Smooth muscle cell (in vitro differentiated cells): ENCODE measurements at regions not wholly inside any gene's neighbourhood (a gene's known extent, or its start where the extent isn't known, plus 50 kb on each side); places are given as distances from the start of the nearest gene placed in this dataset.

Experiments
- DNase-seq: peaks from one replicate; lab custom pipeline; 2025; ENCODE audit not compliant: unreplicated experiment; lab: John Stamatoyannopoulos, UW
- H2AFZ ChIP-seq: fragments of 200-600 bp; sonication (generic); 2 replicates; pipeline ENCODE4 v1.6.0; 2016; ENCODE audit warnings: antibody characterized with exemption, low read depth, mild to moderate bottlenecking
- H3F3A ChIP-seq: fragments of 200-600 bp; sonication (generic); 2 replicates; pipeline ENCODE4 v1.6.0; 2017; ENCODE audit warnings: antibody characterized with exemption, low read depth
- H3K27ac ChIP-seq: fragments of 200-600 bp; sonication (generic); 2 replicates; pipeline ENCODE4 v1.5.1; 2016; ENCODE audit warnings: low read depth, mild to moderate bottlenecking
- H3K27me3 ChIP-seq: fragments of 200-600 bp; sonication (generic); 2 replicates; pipeline ENCODE4 v1.6.1; 2016; ENCODE audit warnings: low read depth, mild to moderate bottlenecking
- H3K36me3 ChIP-seq: fragments of 200-600 bp; sonication (generic); 2 replicates; pipeline ENCODE4 v1.5.1; 2016; ENCODE audit warnings: low read depth
- H3K4me1 ChIP-seq: fragments of 200-600 bp; sonication (generic); 2 replicates; pipeline ENCODE4 v1.5.1; 2016; ENCODE audit warnings: low read depth
- H3K4me2 ChIP-seq: fragments of 200-600 bp; sonication (generic); 2 replicates; pipeline ENCODE4 v1.6.0; 2016; ENCODE audit warnings: mild to moderate bottlenecking
- H3K4me3 ChIP-seq: fragments of 200-600 bp; sonication (generic); 2 replicates; pipeline ENCODE4 v1.5.1; 2016; ENCODE audit warnings: mild to moderate bottlenecking
- H3K79me2 ChIP-seq: fragments of 200-600 bp; sonication (generic); 2 replicates; pipeline ENCODE4 v1.6.0; 2016; ENCODE audit warnings: low read depth, mild to moderate bottlenecking
- H3K9ac ChIP-seq: fragments of 200-600 bp; sonication (generic); 2 replicates; pipeline ENCODE4 v1.6.0; 2016; ENCODE audit warnings: low read depth
- H3K9me3 ChIP-seq: fragments of 200-600 bp; sonication (generic); replicated peaks from 2 replicates; pipeline ENCODE4 v1.5.1; 2016; ENCODE audit warnings: low read depth
- H4K20me1 ChIP-seq: fragments of 200-600 bp; sonication (generic); 2 replicates; pipeline ENCODE4 v1.6.0; 2016; ENCODE audit warnings: low read depth
- WGBS: methylation state at CpG from one replicate; pipeline ENCODE4 v1.1.7; 2016; ENCODE audit warnings: low lambda C conversion rate; 5-methylcytosine and 5-hydroxymethylcytosine counted together
- TF ChIP-seq, protein P1 (sequence below): fragments of 200-600 bp; sonication (generic); IDR thresholded peaks from 2 replicates; pipeline ENCODE4 v1.5.1; 2017; ENCODE audit warnings: borderline replicate concordance, mild to moderate bottlenecking, antibody characterized with exemption; ENCODE audit not compliant: insufficient read depth, poor library complexity, severe bottlenecking

- WGBS = 91% methylated on average over 1 of the region's 1 CpG
- no peak overlapping the region for H3K4me2 ChIP-seq
- no peak overlapping the region for H3K9ac ChIP-seq
These were observed 110.7 kb downstream of the UNC5CL start for GRCh38 chr6:40928307-40928706.

GRCh38 chr6:40925341-40925740, 113.7 kb downstream of the UNC5CL start:
- Histone ChIP-seq H3K9ac (no peak overlapping the region), H3K4me3 (no peak overlapping the region), H3K27ac (no peak overlapping the region), H3K4me1 (no peaks in the 10 kb centered on the region), H2AFZ (no peak overlapping the region), H3K27me3 (no peaks in the 10 kb centered on the region), H3K4me2 (no peak overlapping the region), H3K79me2 (no peaks in the 10 kb centered on the region), H4K20me1 (no peaks in the 10 kb centered on the region), H3K9me3 (no peaks in the 10 kb centered on the region), H3F3A (no peaks in the 10 kb centered on the region), H3K36me3 (no peaks in the 10 kb centered on the region)
- WGBS = 86% methylated on average over 1 of the region's 1 CpG
- no peak for DNase-seq
- TF ChIP-seq, protein P1, sequence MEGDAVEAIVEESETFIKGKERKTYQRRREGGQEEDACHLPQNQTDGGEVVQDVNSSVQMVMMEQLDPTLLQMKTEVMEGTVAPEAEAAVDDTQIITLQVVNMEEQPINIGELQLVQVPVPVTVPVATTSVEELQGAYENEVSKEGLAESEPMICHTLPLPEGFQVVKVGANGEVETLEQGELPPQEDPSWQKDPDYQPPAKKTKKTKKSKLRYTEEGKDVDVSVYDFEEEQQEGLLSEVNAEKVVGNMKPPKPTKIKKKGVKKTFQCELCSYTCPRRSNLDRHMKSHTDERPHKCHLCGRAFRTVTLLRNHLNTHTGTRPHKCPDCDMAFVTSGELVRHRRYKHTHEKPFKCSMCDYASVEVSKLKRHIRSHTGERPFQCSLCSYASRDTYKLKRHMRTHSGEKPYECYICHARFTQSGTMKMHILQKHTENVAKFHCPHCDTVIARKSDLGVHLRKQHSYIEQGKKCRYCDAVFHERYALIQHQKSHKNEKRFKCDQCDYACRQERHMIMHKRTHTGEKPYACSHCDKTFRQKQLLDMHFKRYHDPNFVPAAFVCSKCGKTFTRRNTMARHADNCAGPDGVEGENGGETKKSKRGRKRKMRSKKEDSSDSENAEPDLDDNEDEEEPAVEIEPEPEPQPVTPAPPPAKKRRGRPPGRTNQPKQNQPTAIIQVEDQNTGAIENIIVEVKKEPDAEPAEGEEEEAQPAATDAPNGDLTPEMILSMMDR = no peak

More at GRCh38 chr6:40928307-40928706, 110.7 kb downstream of the UNC5CL start:
- Histone ChIP-seq H3K36me3 (no peaks in the 10 kb centered on the region), H4K20me1 (no peaks in the 10 kb centered on the region), H3K4me3 (no peak overlapping the region), H2AFZ (no peak overlapping the region), H3K9me3 (no peaks in the 10 kb centered on the region), H3K4me1 (no peaks in the 10 kb centered on the region), H3K27ac (no peak overlapping the region), H3K79me2 (no peaks in the 10 kb centered on the region), H3F3A (no peaks in the 10 kb centered on the region), H3K27me3 (no peaks in the 10 kb centered on the region)
- TF ChIP-seq, protein P1 = no peak
- DNase-seq = no peak

DNA sequence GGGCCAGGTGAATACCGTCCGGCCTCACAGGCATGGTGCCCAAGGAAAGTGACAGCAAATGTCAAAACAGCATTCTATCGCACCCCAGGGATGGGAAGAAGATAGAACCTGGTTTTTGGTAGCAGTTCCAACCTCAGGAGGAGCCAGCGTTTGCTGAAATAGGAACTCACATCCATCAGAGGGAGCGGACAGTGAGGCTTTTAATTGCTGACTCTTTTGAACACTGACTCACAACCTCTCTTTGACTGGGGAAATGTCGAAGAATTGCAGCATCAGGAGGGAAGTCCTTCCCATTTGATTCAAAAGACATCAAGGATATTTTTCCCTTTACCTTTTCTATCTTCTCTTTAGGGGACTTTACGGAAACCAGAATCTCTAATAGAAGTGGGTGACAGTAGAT, 114.2 kb downstream of the UNC5CL start:
- WGBS = 94% methylated on average over 7 of the region's 7 CpGs
- TF ChIP-seq, protein P1 = no peak
- Histone ChIP-seq H3K4me2 (no peak overlapping the region), H4K20me1 (no peaks in the 10 kb centered on the region), H3K9me3 (no peaks in the 10 kb centered on the region), H3K27me3 (no peaks in the 10 kb centered on the region), H3K9ac (no peak overlapping the region), H2AFZ (no peak overlapping the region), H3K79me2 (no peaks in the 10 kb centered on the region), H3K27ac (no peak overlapping the region), H3K36me3 (no peaks in the 10 kb centered on the region), H3K4me1 (no peaks in the 10 kb centered on the region), H3F3A (no peaks in the 10 kb centered on the region), H3K4me3 (no peak overlapping the region)
- DNase-seq = no peak

GRCh38 chr6:40923880-40924279, 115.1 kb downstream of the UNC5CL start:
- H3K36me3 ChIP-seq = no peaks in the 10 kb centered on the region
- H3K27ac ChIP-seq = no peak overlapping the region
- H3K9ac ChIP-seq = no peak overlapping the region
- H3K79me2 ChIP-seq = no peaks in the 10 kb centered on the region
- no peaks in the 10 kb centered on the region for H3K4me1 ChIP-seq
- no peaks in the 10 kb centered on the region for H3K9me3 ChIP-seq
- no peak overlapping the region for H2AFZ ChIP-seq
- no peak for DNase-seq
- TF ChIP-seq, protein P1 = no peak
- no peaks in the 10 kb centered on the region for H3F3A ChIP-seq
- no peaks in the 10 kb centered on the region for H4K20me1 ChIP-seq
- no peak overlapping the region for H3K4me3 ChIP-seq
- 100% methylated on average over 2 of the region's 2 CpGs for whole genome bisulfite sequencing
- peaks cover 6% of the 10 kb centered on the region for H3K27me3 ChIP-seq
- H3K4me2 ChIP-seq = no peak overlapping the region
